HG02840 (cell line): ENCODE measurements at regions not wholly inside any gene's neighbourhood (a gene's known extent, or its start where the extent isn't known, plus 50 kb on each side); places are given as distances from the start of the nearest gene placed in this dataset.
"Not testable (repeated sequence)": the region's sequence is repeated elsewhere in the genome, so short reads cannot be mapped to it uniquely, and the experiment has no call there.

Experiments used
- ATAC-seq: cut with Tn5 transposase; IDR thresholded peaks from one replicate; pipeline ENCODE4 v1.9.1; 2021; ENCODE audit warnings: mild to moderate bottlenecking, moderate library complexity, moderate number of reproducible peaks; ENCODE audit not compliant: unreplicated experiment, low FRiP score

GRCh38 chr6:114998492-114998891 lies 655.7 kb upstream of the HS3ST5 start:
- ATAC-seq, result no peak

DNA sequence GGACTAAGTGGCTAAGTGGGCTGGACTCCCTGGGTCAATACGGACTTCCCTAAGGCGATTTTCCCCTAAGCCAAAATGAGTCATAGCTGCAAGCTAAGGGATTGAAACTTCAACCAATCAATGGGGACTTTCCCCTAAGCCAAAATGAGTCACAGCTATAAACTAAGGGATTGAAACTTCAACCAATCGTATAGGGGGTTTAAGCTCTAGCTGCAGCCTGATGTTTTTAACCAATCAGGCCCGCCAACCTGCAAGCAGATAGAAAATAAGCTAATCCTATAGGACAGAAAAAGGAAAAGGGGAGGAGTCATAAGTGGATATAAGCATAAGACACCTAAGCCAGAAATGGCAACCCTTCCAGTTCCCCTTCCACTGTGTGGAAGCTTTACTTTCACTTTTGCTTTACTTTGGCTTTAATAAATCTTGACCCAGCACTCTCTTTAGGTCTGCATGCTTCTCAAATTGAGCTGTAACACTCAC lies 655.0 kb upstream of the HS3ST5 start:
- no peak for ATAC-seq

- no peak for ATAC-seq
Measured at GRCh38 chr6:114995526-114995925, 652.7 kb upstream of the HS3ST5 start.

GRCh38 chr6:114989279-114989964 lies 646.6 kb upstream of the HS3ST5 start:
- ATAC-seq, result peak; percentile 98

DNA sequence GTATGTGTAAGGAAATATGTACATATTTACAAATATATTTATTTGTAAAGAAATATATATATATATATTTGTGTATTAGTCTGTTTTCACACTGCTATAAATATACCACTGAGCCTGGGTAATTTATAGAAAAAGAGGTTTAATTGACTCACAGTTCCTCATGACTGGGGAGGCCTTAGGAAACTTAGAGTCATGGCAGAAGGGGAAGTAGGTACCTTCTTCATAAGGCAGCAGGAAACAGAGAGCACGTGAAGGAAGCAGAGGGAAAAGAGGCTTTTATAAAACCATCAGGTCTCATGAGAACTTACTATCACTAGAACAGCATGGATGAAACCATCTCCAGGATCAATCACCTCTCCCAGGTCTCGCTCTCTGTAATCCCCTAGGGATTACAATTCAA lies 644.5 kb upstream of the HS3ST5 start:
- no peak for ATAC-seq

DNA sequence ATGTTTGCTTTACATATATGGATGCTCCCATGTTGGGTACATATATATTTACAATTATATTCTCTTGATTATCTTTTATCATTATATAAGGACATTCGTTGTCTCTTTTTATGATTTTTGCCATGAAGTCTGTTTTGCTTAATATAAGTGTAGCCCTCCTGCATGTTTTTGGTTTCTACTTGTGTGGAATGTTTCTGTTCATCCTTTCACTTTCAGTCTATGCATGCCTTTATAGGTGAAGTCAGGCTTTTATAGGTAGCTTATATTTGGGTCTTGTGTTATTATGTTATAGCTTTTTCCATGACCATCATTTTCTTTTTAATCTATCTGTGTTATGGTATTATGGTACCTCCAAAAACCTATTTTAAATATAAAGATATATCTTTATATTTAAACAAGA lies 612.5 kb upstream of the HS3ST5 start:
- ATAC-seq, result no peak

DNA sequence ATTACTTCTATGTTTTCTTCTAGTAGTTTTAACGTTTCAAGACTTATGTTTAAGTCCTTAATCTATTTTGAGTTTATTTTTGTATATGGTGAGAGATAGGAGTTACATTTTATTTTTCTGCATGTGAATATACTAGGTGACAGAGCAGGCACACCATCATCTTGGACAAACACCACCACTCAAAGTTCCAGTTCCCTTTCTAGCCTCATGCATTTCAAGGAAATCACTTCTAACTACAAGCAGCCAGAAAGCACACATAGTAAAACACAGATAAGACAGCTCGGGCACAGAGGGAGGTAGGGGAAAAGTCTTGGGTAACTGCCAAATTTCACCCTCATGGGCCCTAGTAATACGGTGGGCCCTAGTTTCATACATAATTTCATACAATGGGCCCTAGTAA lies 609.4 kb upstream of the HS3ST5 start:
- ATAC-seq, result no peak

- no peak for ATAC-seq
Measured at GRCh38 chr6:114945392-114945791, 602.6 kb upstream of the HS3ST5 start.

GRCh38 chr6:114941078-114941477 lies 598.3 kb upstream of the HS3ST5 start:
- ATAC-seq, result no peak

GRCh38 chr6:114940181-114940580 lies 597.4 kb upstream of the HS3ST5 start:
- no peak for ATAC-seq

DNA sequence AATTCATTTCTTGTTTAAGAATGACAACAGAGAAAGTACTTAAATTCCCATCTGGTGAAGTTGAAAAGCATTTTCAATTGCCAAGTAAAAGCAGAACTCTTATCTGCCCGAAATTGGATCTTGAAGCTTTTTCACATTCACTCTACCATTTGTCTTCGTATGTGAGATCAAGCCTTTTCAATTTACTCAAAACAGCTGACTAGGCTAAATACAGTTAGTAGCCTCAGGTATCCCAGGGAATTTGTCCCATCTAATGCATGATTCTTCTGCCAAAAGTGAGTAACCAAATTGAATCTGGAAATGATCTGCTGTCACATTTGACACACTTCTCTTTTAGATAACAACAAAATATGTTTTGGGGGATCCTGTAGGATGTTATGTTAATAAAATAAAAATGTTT lies 596.8 kb upstream of the HS3ST5 start:
- no peak for ATAC-seq

GRCh38 chr6:114936080-114936479 lies 593.3 kb upstream of the HS3ST5 start:
- ATAC-seq, result no peak

GRCh38 chr6:114934079-114934478 lies 591.3 kb upstream of the HS3ST5 start:
- no peak for ATAC-seq

DNA sequence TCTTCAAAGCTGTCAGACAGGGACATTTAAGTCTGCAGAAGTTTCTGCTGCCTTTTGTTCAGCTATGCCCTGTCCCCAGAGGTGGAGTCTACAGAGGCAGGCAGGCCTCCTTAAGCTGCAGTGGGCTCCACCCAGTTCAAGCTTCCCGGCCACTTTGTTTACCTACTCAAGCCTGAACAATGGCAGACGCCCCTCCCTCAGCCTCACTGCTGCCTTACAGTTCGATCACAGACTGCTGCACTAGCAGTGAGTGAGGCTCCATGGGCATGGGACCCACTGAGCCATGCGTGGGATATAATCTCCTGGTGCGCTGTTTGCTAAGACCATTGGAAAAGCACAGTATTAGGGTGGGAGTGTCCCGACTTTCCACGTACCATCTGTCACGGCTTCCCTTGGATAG lies 585.9 kb upstream of the HS3ST5 start:
- ATAC-seq, result not testable (repeated sequence)

DNA sequence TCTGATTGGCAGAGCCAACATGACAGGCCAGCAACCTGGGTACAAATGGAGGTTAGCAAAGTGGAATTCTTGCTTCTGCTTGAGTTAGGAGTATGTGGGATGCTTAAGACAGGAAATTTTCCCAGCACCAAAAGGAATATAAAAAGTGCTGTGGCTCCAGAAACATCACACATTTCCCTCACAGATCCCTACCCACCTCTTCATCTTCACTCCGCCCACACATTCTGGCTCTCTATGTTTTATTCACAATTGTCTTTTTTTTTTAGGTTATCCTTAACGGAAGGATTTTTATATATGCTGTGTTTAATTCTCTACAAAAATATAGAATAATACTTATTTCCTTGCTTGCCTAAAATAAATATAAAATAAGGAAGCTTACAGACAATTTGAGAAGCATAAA lies 563.3 kb upstream of the HS3ST5 start:
- no peak for ATAC-seq

DNA sequence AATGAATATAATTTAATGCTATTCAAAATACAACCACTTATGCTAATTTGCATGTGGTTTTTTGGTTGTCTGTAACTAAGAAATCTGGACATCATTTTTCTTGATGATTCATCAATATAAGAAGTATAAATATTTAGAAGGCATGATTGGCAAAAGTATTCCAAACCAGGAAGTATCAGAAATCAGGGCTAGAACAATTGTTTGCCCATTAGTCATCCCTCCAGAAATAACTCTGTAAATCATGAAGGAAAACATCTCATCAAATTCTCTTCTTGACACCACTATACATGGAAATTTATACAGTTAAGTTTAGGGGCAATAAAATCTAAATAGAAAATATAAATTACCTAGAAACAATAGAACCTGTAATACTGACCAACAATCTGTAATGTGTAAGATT lies 554.7 kb upstream of the HS3ST5 start:
- ATAC-seq, result no peak

GRCh38 chr6:114892211-114892610 lies 549.4 kb upstream of the HS3ST5 start:
- no peak for ATAC-seq

GRCh38 chr6:114888241-114888640 lies 545.4 kb upstream of the HS3ST5 start:
- ATAC-seq, result no peak

GRCh38 chr6:114886670-114887436 lies 544.0 kb upstream of the HS3ST5 start:
- no peak for ATAC-seq

- ATAC-seq, result no peak
Measured at GRCh38 chr6:114879693-114880092, 536.9 kb upstream of the HS3ST5 start.

GRCh38 chr6:114878091-114878490 lies 535.3 kb upstream of the HS3ST5 start:
- no peak for ATAC-seq

DNA sequence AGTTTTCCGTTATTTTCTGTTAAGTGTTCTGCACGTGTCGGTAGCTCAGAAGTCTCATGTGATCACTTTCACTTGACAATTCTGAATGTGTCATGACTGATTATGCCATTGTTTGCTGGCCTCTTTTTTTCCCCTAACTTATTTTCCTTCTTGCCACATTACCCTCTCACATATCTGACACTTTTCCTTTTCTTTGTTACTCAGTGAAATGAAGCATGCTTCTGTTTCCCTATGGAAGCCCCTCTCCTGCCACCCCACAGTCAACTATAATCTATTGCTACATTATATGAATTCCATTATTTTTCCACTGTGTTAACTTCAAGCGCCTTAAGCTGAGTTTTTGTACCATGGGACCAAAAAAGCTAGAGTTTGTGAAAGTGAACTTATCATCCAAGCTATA lies 531.6 kb upstream of the HS3ST5 start:
- no peak for ATAC-seq
